ENCODE measurements at regions not wholly inside any gene's neighbourhood (a gene's known extent, or its start where the extent isn't known, plus 50 kb on each side); places are given as distances from the start of the nearest gene placed in this dataset.

DNA sequence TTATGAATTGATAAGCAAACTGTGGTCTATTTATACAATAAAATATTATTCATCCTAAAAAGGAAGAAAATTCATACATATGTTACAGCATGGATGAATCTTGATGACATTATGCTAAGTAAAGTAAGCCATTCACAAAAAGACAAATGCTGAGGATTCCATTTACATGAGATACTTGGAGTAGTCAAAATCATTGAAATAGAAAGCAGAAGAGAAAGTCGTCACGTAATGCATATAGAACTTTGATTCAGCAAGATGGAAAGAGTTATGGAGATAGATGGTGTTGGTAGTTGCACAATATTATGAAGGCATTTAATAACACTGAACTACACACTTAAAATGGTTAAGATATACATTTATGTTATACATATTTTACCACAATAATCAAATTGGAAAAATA, 309.7 kb upstream of the KLF6 start:
- no peak for DNase-seq

DNA sequence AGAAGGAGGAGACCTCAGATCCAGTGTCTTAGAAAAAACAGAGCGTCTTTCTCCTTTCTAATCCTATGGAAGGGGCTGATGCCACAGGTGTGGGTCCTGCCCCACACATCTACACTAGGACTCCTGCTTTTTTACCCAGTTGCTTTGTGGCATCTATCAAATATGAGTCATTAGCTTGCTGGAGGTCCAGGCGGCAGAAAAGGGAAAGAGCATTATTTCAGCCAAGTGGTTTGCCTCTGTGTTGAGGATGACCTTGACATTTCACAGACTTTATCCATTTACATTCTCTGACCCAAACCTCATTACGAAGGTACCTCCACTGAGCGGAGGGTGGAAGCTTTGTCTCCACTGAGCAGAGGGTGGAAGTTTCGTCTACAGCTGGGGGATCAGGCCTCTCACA, 308.4 kb upstream of the KLF6 start:
- no peak for DNase-seq

GRCh38 chr10:4088354-4089066, 303.5 kb upstream of the KLF6 start:
- no peak for DNase-seq

DNA sequence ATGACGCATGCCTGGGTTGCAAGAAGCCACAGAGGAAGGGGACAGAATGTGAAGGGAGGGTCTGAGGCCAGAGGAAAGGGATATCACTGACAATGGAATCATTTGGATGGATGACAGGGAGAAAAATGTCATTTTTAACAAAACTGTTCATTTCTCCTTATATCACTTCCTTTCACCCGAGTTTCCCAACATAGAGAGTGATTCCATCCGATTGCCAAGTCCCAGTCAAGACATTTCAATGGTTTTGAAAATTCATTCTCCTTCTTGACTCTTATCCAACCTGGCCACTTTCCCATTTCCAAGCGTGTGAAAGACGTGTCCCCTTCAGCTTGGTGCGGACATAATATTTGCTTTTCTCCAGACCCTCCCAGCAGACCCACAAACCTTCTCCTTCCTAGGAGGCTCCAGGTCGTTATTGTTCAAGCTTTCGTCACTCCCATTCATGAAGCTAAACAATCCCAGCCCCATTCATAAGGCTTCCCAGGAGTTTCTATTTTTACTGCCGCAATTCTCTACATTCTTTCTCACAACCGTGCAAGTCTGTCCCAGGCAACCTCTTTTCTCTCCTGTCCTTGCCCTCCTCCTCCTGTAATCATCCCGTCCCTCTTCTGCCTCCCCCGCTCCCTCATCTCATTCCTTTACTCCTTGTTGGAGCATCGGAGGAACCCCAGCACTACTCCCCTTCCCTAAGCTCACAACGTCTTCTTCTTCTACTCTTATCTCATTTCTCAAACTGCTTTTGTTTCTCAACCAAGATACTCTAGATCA, 301.3 kb upstream of the KLF6 start:
- DNase-seq: no peak

- no peak for DNase-seq
These were observed 298.5 kb upstream of the KLF6 start for GRCh38 chr10:4083509-4084003.

- no peak for DNase-seq
These were observed 297.9 kb upstream of the KLF6 start for GRCh38 chr10:4082861-4083260.

GRCh38 chr10:4081685-4082111, 296.7 kb upstream of the KLF6 start:
- DNase-seq: no peak

DNA sequence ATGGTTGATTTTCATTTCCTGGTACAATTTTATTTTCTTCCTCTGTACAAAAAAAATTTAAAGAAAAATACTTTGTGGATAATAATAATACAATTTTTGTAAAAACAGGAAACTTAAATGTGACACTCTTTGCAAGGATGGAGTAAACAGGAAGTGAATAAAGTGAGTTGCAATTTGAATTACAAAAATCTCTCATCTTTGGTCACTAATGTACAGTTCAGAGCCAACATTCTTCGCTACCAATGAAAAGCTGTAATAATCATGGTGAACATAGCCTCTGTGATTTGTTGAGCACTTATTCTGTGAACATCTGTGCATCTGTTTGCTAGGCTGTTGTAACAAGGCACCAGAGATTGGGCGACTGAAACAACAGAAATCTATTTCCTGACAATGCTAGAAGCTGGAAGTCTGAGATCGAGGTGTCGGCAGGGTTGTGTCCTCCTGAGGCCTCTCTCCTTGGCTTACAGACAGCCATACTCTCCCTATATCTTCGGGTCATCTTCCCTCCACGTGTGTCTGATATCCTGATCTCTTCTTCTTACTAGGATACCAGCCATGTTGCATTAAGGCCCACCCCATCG, 295.3 kb upstream of the KLF6 start:
- DNase-seq: peak in 1 of 5 experiments; percentile 52

DNA sequence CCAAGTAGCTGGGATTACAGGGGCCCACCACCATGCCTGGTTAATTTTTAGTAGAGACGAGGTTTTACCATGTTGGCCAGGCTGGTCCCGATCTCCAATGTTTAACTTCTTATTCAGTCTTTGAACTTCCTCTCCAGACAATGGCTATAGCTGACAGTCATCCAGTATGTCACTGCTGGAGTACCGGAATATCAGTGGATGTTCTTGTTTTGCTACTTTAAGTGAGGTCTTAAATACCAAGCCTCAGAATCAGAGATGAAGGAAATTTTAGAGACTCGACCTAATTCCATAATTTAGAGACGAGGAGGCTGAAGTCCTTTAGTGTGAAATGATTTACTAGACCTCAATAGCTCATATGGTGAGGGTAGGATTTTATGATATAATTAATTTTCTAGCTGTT, 294.8 kb upstream of the KLF6 start:
- no peak for DNase-seq

- DNase-seq: no peak
These were observed 292.8 kb upstream of the KLF6 start for GRCh38 chr10:4077804-4078203.

GRCh38 chr10:4076983-4077382, 292.0 kb upstream of the KLF6 start:
- DNase-seq: no peak

GRCh38 chr10:4075443-4075842, 290.4 kb upstream of the KLF6 start:
- DNase-seq: no peak

- DNase-seq: peak in 1 of 5 experiments; percentile 79
These were observed 289.8 kb upstream of the KLF6 start for GRCh38 chr10:4074545-4075407.

- DNase-seq: peak in 1 of 5 experiments; percentile 26
These were observed 288.9 kb upstream of the KLF6 start for GRCh38 chr10:4073912-4074311.

DNA sequence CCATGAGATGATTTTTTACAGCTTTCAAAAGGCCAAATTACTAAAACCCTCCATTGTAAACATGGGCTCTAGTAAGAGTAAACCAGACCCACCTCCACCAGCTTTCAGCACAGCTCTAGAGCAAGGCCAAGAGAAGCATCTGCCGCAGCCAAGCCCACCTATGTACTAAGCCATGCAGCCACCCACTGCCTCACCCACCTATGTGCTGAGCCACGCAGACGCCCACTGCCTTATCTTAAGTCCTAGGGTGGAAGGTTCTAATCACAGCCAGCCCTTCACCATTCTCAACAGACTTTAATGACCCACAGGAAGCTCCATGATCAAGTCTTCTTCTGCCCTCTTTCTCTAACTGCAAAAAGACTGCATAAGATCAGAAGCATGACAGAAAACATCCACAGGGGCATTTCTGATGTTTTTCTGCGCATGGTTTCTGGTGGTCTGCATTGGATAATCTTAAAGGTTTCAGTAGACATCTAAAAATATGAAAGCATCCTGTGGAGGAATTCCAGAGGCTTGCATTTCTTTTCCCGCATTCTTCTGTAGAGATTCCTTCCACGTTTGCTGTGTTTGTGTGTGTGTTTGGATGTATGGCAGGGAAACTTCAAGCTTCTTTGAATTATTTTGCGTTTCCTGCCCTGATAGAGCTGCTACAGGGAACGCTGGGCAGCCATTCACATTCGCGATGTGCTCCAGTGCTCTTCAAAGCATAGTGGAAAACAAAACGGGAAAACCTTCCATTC, 286.1 kb upstream of the KLF6 start:
- DNase-seq: no peak

GRCh38 chr10:4070184-4070583, 285.2 kb upstream of the KLF6 start:
- DNase-seq: no peak

GRCh38 chr10:4069491-4069890, 284.5 kb upstream of the KLF6 start:
- no peak for DNase-seq

DNA sequence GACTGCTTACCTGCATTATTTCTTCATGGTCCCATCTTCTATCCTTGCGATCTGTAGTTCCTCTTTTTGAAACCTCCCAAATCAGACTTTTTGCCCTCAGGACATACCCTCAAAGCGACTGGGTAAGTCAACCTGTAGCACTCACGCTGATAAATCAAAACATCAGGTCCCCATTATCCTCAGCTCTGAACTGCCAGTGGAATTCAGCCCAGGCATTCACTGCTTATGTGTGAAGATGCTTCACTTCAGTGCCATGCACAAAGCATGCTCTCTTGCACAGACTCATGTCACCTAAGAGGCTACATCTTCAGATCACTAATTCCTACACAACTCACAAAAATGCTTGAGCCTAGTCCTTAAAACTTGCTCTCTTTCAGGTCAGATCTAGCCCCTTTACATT, 283.6 kb upstream of the KLF6 start:
- DNase-seq: no peak

DNA sequence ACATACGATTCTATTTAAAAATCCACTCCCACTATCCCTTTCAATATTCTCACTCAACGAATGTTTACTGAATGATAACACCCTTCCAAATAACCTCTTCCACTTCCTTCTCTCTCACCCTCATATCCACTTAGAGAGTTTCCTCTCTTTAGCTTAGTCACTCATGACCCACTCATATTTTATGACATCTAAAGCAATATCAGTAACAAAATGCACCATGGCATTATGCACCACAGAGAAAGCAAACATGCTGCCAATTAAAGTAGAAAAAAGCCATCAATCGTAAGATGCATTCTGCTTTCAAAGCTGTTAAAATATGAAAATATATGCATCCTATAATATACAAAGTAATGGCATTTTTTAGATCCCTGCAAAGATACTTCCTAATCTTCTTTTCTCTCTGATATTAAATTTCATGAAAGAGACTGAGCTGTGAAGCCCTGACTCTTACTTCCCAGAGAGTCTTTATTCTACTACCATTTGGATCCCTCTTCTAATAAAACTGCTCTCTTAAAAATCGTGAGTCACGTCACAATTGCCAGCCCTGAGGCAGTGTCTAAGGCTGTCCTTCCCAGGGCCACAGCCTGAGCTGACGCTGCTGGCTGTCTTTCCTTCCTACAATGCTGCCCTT, 283.0 kb upstream of the KLF6 start:
- no peak for DNase-seq

DNA sequence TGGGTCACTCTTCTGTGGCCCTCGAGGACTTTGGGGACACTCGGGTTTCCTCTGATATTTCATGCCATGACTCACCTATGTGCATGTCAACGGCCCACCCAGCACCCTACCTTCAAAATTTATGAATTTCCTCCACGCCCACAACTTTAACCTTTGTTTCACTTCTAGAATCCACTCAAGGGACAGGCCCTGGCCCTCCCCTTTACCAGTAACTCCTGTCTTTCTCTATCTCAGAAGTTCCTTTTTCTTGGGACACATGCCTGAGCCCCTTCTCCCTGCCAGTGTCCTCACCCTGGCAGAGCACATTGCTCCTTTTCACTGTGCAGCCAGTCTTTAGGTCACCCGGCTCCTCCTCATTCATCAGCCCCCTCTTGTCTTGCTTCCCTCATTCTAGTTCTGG, 282.5 kb upstream of the KLF6 start:
- no peak for DNase-seq

- peak in 1 of 5 experiments; percentile 30 for DNase-seq
These were observed 281.8 kb upstream of the KLF6 start for GRCh38 chr10:4066581-4067390.

Data from T-helper 2 cell (primary cell).